Prostate gland (tissue), 2 donors: ENCODE measurements at regions not wholly inside any gene's neighbourhood (a gene's known extent, or its start where the extent isn't known, plus 50 kb on each side); places are given as distances from the start of the nearest gene placed in this dataset.

Experiments
- POLR2A ChIP-seq: fragments of 450-650 bp; IDR thresholded peaks from one replicate; pipeline ENCODE4 v1.6.1; 2016; ENCODE audit warnings: antibody characterized with exemption, mild to moderate bottlenecking
- POLR2AphosphoS5 ChIP-seq: sonication (generic); formaldehyde crosslinking; IDR thresholded peaks from one replicate; pipeline ENCODE4 v1.6.1; 2017; ENCODE audit warnings: antibody characterized with exemption
- TF ChIP-seq, protein P1 (sequence below), 4 experiments: fragments of 200-600 bp in 2 of 4; fragments of 450-650 bp in 2 of 4; sonication (generic) in 2 of 4; IDR thresholded peaks; 1 replicate in 3 of 4; 2 replicates in 1 of 4; pipeline ENCODE4 v1.5.1; 2016 to 2019; ENCODE audit warnings: antibody characterized with exemption in 4 of 4, mild to moderate bottlenecking in 2 of 4, moderate library complexity in 2 of 4

DNA sequence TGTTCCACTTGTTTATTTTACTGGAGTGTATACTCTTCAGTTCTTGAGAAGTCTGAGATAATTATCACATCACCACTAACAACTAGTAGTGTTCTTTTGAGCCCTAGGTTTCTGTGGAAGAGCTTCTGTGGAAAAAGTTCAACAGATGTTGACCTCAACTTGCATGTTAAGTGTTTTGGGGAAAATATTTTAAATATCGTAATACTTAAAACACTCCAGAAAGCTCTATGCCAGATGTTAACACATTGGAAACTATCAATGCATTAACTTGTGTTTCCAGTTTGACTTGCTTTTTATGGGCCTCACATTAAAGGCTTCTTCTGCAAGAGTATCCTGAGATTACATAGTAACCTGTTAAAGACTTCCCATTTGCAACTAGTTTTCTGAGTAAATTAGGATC lies 173.1 kb downstream of the DUSP6 start:
- TF ChIP-seq, protein P1, sequence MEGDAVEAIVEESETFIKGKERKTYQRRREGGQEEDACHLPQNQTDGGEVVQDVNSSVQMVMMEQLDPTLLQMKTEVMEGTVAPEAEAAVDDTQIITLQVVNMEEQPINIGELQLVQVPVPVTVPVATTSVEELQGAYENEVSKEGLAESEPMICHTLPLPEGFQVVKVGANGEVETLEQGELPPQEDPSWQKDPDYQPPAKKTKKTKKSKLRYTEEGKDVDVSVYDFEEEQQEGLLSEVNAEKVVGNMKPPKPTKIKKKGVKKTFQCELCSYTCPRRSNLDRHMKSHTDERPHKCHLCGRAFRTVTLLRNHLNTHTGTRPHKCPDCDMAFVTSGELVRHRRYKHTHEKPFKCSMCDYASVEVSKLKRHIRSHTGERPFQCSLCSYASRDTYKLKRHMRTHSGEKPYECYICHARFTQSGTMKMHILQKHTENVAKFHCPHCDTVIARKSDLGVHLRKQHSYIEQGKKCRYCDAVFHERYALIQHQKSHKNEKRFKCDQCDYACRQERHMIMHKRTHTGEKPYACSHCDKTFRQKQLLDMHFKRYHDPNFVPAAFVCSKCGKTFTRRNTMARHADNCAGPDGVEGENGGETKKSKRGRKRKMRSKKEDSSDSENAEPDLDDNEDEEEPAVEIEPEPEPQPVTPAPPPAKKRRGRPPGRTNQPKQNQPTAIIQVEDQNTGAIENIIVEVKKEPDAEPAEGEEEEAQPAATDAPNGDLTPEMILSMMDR (IDR thresholded peaks at IDR 0.05) = no peak
- TF ChIP-seq POLR2A (no peak), POLR2AphosphoS5 (no peak)
